Mesendoderm (in vitro differentiated cells): ENCODE measurements at regions not wholly inside any gene's neighbourhood (a gene's known extent, or its start where the extent isn't known, plus 50 kb on each side); places are given as distances from the start of the nearest gene placed in this dataset.

Source experiments
- DNase-seq: peaks from one replicate; pipeline ENCODE4 v3.0.0; 2013
- H2AK5ac ChIP-seq: 2 replicates; pipeline ENCODE4 v1.6.1; 2013; ENCODE audit warnings: low read length, inconsistent platforms
- H2BK120ac ChIP-seq: 2 replicates; pipeline ENCODE4 v1.6.1; 2013; ENCODE audit warnings: low read depth, mild to moderate bottlenecking, low read length, moderate library complexity, mixed read lengths
- H2BK15ac ChIP-seq: replicated peaks from 2 replicates; pipeline ENCODE4 v1.6.1; 2013; ENCODE audit warnings: low read depth, mild to moderate bottlenecking, moderate library complexity
- H2BK5ac ChIP-seq: 2 replicates; pipeline ENCODE4 v1.6.1; 2013; ENCODE audit warnings: low read length, inconsistent platforms
- H3K18ac ChIP-seq: 2 replicates; pipeline ENCODE4 v1.6.1; 2013; ENCODE audit warnings: mild to moderate bottlenecking, low read length, mixed read lengths
- H3K23ac ChIP-seq: one replicate; pipeline ENCODE4 v1.6.1; 2013; ENCODE audit warnings: low read length
- H3K27ac ChIP-seq: 2 replicates; pipeline ENCODE4 v1.5.1; 2013; ENCODE audit warnings: low read depth, mild to moderate bottlenecking, inconsistent platforms, low read length, moderate library complexity
- H3K27me3 ChIP-seq: 2 replicates; pipeline ENCODE4 v1.6.1; 2013; ENCODE audit warnings: low read length, control low read depth, mild to moderate bottlenecking, inconsistent platforms; ENCODE audit not compliant: insufficient read depth, poor library complexity
- H3K36me3 ChIP-seq: 2 replicates; pipeline ENCODE4 v1.6.1; 2013; ENCODE audit warnings: low read length, inconsistent platforms; ENCODE audit not compliant: control insufficient read depth, insufficient read depth
- H3K4ac ChIP-seq: one replicate; pipeline ENCODE4 v1.6.1; 2013; ENCODE audit warnings: low read depth, mild to moderate bottlenecking, low read length, moderate library complexity
- H3K4me1 ChIP-seq: 2 replicates; pipeline ENCODE4 v1.6.1; 2013; ENCODE audit warnings: low read depth, low read length, inconsistent platforms; ENCODE audit not compliant: control insufficient read depth
- H3K4me2 ChIP-seq: 2 replicates; pipeline ENCODE4 v1.6.1; 2013; ENCODE audit warnings: low read length
- H3K4me3 ChIP-seq: 2 replicates; pipeline ENCODE4 v1.5.1; 2013; ENCODE audit warnings: mild to moderate bottlenecking, low read length
- H3K56ac ChIP-seq: one replicate; pipeline ENCODE4 v1.6.1; 2013; ENCODE audit warnings: low read length
- H3K79me1 ChIP-seq: 2 replicates; pipeline ENCODE4 v1.6.1; 2013; ENCODE audit warnings: low read length, inconsistent platforms
- H3K79me2 ChIP-seq: 2 replicates; pipeline ENCODE4 v1.6.1; 2013; ENCODE audit warnings: mild to moderate bottlenecking, low read length; ENCODE audit not compliant: control insufficient read depth, insufficient read depth
- H3K9ac ChIP-seq: 2 replicates; pipeline ENCODE4 v1.6.1; 2013; ENCODE audit warnings: low read length, inconsistent platforms
- H4K5ac ChIP-seq: one replicate; pipeline ENCODE4 v1.6.1; 2013; ENCODE audit warnings: low read length
- H4K8ac ChIP-seq: one replicate; pipeline ENCODE4 v1.6.1; 2013; ENCODE audit warnings: low read depth, mild to moderate bottlenecking, control low read depth, low read length, moderate library complexity
- WGBS: extraction: QIAGEN DNeasy Blood & Tissue Kit; methylation state at CpG from one replicate; pipeline ENCODE4 v1.1.7; 2013; ENCODE audit warnings: low lambda C conversion rate, missing lambda C conversion rate; ENCODE audit not compliant: insufficient coverage; ENCODE audit errors: extremely low coverage; 5-methylcytosine and 5-hydroxymethylcytosine counted together

DNA sequence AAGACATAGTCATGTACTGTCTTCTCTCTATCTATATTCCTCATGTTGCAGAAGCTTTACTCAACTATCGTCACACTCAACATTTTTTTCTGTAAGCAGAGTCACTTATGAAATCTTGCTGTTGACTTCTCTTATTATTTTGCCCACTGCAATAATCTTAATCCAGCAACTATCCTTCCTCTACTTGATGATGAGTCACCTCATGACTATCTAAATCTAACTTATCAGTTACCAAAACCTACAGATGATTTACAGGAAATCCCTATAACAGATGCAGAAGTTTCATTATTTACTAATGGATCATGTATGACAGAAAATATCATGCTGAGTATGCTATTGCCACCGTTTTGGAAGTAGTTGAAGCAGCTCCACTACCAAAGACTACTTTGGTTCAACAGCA is 378.9 kb downstream of the DUSP10 start:
- Histone ChIP-seq H3K9ac (no peak overlapping the region), H2BK15ac (no peak overlapping the region), H3K36me3 (no peaks in the 10 kb centered on the region), H3K79me1 (no peaks in the 10 kb centered on the region), H3K56ac (no peak overlapping the region), H4K5ac (no peak overlapping the region), H3K27me3 (no peaks in the 10 kb centered on the region), H3K4me1 (peaks cover 8% of the 10 kb centered on the region), H4K8ac (no peak overlapping the region), H3K79me2 (no peaks in the 10 kb centered on the region), H3K4me2 (no peak overlapping the region), H2BK5ac (no peak overlapping the region), H3K4ac (no peak overlapping the region), H3K18ac (peak overlapping the region; percentile 84), H2BK120ac (no peak overlapping the region), H3K4me3 (no peak overlapping the region), H3K23ac (no peak overlapping the region), H2AK5ac (no peak overlapping the region), H3K27ac (no peak overlapping the region)
- peak; percentile 15 for DNase-seq
- WGBS: no CpG with 5 or more reads among the region's 2 CpGs

DNA sequence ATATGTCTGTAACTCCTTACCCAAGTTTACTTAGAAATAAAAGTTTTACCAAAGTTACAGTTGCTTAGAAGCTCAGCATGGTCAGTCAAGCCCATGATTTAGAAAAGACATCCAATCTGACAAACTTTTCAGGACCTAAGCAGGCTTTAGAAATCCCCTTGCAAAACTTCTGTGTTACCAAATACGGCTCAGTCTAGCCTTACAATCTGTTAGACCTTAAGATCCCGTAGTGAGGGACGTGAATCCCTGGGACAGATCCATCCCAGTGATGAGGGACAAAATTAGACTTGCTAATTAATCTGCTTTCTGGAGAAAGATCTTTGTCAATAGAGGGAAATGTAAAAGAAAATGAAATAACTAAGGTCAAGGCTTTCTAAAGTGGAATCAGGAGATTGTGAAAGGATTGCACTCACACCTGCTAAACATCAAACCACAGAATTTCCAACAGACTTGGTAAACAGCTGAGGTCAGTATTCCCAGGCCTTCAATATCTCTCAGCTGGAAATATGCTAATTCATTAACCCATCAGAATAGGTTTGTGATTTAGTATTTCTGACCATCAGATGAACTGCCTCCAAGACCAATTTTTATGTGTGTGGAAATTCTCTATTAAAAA is 375.3 kb downstream of the DUSP10 start:
- H3K4me2 ChIP-seq: no peak overlapping the region
- H3K23ac ChIP-seq: no peak overlapping the region
- no CpG with 5 or more reads among the region's 3 CpGs for WGBS
- H3K79me1 ChIP-seq: no peaks in the 10 kb centered on the region
- no peak overlapping the region for H4K8ac ChIP-seq
- peak overlapping the region; percentile 90 for H2BK5ac ChIP-seq
- no peak overlapping the region for H3K9ac ChIP-seq
- H3K27me3 ChIP-seq: no peaks in the 10 kb centered on the region
- H3K56ac ChIP-seq: peak overlapping the region; percentile 62
- DNase-seq: peak; percentile 64
- peak overlapping the region; percentile 80 for H3K27ac ChIP-seq
- no peak overlapping the region for H3K4ac ChIP-seq
- H3K4me3 ChIP-seq: no peak overlapping the region
- no peak overlapping the region for H2BK15ac ChIP-seq
- H4K5ac ChIP-seq: no peak overlapping the region
- H3K18ac ChIP-seq: peak overlapping the region; percentile 80
- H2BK120ac ChIP-seq: peak overlapping the region; percentile 82
- H3K79me2 ChIP-seq: no peaks in the 10 kb centered on the region
- H3K4me1 ChIP-seq: peaks cover 8% of the 10 kb centered on the region
- no peaks in the 10 kb centered on the region for H3K36me3 ChIP-seq
- H2AK5ac ChIP-seq: no peak overlapping the region

DNA sequence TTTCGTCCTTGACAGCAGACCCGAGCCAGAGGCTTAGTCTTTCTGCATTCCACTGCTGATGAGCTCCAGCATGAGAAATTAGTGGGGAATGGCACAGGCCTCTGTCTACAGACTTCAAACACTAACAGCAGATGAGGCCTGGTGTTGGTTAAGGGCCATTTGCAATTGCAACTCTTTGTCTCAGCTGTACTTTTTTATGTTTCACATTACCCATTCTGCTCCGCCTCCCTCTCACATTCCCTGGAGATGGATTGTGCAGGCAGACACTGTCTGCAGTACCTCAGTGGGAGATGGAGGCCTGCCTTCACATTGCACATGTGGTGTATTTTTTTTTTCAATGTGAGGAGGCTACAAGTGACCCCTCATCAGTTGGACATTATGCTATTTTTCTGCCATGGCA is 370.2 kb downstream of the DUSP10 start:
- Histone ChIP-seq H3K36me3 (no peaks in the 10 kb centered on the region), H4K5ac (no peak overlapping the region), H3K18ac (no peak overlapping the region), H3K4me3 (no peak overlapping the region), H3K79me1 (no peaks in the 10 kb centered on the region), H2AK5ac (no peak overlapping the region), H3K4me2 (no peak overlapping the region), H3K27ac (no peak overlapping the region), H3K9ac (no peak overlapping the region), H2BK5ac (no peak overlapping the region), H3K27me3 (no peaks in the 10 kb centered on the region), H4K8ac (no peak overlapping the region), H3K56ac (no peak overlapping the region), H3K79me2 (no peaks in the 10 kb centered on the region), H3K4me1 (peaks cover 3% of the 10 kb centered on the region), H3K4ac (no peak overlapping the region), H2BK120ac (no peak overlapping the region), H3K23ac (no peak overlapping the region), H2BK15ac (no peak overlapping the region)
- peak; percentile 12 for DNase-seq
- WGBS: no CpG with 5 or more reads among the region's 3 CpGs

GRCh38 chr1:221373795-221374194 is 368.1 kb downstream of the DUSP10 start:
- Histone ChIP-seq H2AK5ac (no peak overlapping the region), H4K5ac (no peak overlapping the region), H3K27me3 (no peaks in the 10 kb centered on the region), H3K18ac (no peak overlapping the region), H3K23ac (no peak overlapping the region), H3K36me3 (no peaks in the 10 kb centered on the region), H3K27ac (no peak overlapping the region), H2BK15ac (no peak overlapping the region), H4K8ac (no peak overlapping the region), H3K4me1 (no peaks in the 10 kb centered on the region), H3K4ac (no peak overlapping the region), H3K4me2 (no peak overlapping the region), H3K56ac (no peak overlapping the region), H3K79me2 (no peaks in the 10 kb centered on the region), H2BK120ac (no peak overlapping the region), H2BK5ac (no peak overlapping the region), H3K9ac (no peak overlapping the region), H3K4me3 (no peak overlapping the region), H3K79me1 (no peaks in the 10 kb centered on the region)
- no peak for DNase-seq
- WGBS: no CpG with 5 or more reads among the region's 1 CpG

GRCh38 chr1:221376286-221376685 is 365.6 kb downstream of the DUSP10 start:
- Histone ChIP-seq H3K56ac (no peak overlapping the region), H4K5ac (no peak overlapping the region), H2BK120ac (no peak overlapping the region), H3K79me1 (no peaks in the 10 kb centered on the region), H3K27me3 (no peaks in the 10 kb centered on the region), H3K18ac (peak overlapping the region; percentile 39), H3K36me3 (no peaks in the 10 kb centered on the region), H3K9ac (no peak overlapping the region), H2BK15ac (no peak overlapping the region), H3K4me1 (no peaks in the 10 kb centered on the region), H2BK5ac (no peak overlapping the region), H3K79me2 (no peaks in the 10 kb centered on the region), H3K4me3 (no peak overlapping the region), H2AK5ac (no peak overlapping the region), H3K23ac (no peak overlapping the region), H3K27ac (no peak overlapping the region), H3K4me2 (no peak overlapping the region), H4K8ac (no peak overlapping the region), H3K4ac (no peak overlapping the region)
- 100% methylated on average over 1 of the region's 5 CpGs for WGBS
- DNase-seq: no peak
